Suprapubic skin (tissue), 3 donors: ENCODE measurements at regions not wholly inside any gene's neighbourhood (a gene's known extent, or its start where the extent isn't known, plus 50 kb on each side); places are given as distances from the start of the nearest gene placed in this dataset.

Experiments
- POLR2AphosphoS5 ChIP-seq, 3 donors: sonication (generic); formaldehyde crosslinking; IDR thresholded peaks; one replicate each; pipeline ENCODE4 v1.6.1; 2017; ENCODE audit warnings: antibody characterized with exemption in 3 of 3
- TF ChIP-seq, protein P1 (sequence below), 2 donors: fragments of 200-600 bp in 1 of 2; fragments of 450-650 bp in 1 of 2; sonication (generic) in 1 of 2; IDR thresholded peaks; one replicate each; pipeline ENCODE4 v1.5.1; 2016 to 2019; ENCODE audit warnings: antibody characterized with exemption in 2 of 2, mild to moderate bottlenecking in 1 of 2, moderate library complexity in 1 of 2

GRCh38 chr2:156697906-156698305 is 261.7 kb downstream of the GPD2 start:
- TF ChIP-seq, protein P1, sequence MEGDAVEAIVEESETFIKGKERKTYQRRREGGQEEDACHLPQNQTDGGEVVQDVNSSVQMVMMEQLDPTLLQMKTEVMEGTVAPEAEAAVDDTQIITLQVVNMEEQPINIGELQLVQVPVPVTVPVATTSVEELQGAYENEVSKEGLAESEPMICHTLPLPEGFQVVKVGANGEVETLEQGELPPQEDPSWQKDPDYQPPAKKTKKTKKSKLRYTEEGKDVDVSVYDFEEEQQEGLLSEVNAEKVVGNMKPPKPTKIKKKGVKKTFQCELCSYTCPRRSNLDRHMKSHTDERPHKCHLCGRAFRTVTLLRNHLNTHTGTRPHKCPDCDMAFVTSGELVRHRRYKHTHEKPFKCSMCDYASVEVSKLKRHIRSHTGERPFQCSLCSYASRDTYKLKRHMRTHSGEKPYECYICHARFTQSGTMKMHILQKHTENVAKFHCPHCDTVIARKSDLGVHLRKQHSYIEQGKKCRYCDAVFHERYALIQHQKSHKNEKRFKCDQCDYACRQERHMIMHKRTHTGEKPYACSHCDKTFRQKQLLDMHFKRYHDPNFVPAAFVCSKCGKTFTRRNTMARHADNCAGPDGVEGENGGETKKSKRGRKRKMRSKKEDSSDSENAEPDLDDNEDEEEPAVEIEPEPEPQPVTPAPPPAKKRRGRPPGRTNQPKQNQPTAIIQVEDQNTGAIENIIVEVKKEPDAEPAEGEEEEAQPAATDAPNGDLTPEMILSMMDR (IDR thresholded peaks at IDR 0.05): no peak
- no peak for TF ChIP-seq POLR2AphosphoS5 (IDR thresholded peaks at IDR 0.05)
